PC-9 (cell line): ENCODE measurements at regions not wholly inside any gene's neighbourhood (a gene's known extent, or its start where the extent isn't known, plus 50 kb on each side); places are given as distances from the start of the nearest gene placed in this dataset.
A peak's percentile ranks its signal among the peaks of the same experiment; 100 is the strongest.

Experiments
- BruUV-seq: library from RNA; stranded (reverse); fragments of 400-500 nt; replicated peaks from 2 replicates; lab custom pipeline; 2021; lab: Mats Ljungman, UMichigan
- CTCF ChIA-PET: fragments of 300-600 bp; sonication (Branson Sonifier 250); formaldehyde crosslinking; loops from one replicate; lab custom pipeline; 2022; ENCODE audit warnings: antibody characterized with exemption; lab: Charles Lee
- POLR2A ChIA-PET: fragments of 300-600 bp; sonication (Branson Sonifier 250); formaldehyde crosslinking; loops from one replicate; lab custom pipeline; 2022; ENCODE audit warnings: antibody characterized with exemption; ENCODE audit not compliant: unreplicated experiment; lab: Charles Lee
- DNase-seq, 2 experiments: peaks; one replicate each; pipeline versions ENCODE4 v3.0.0 to v3.0.0-alpha.2; 2015 to 2022; ENCODE audit warnings: mixed read lengths in 1 of 2
- H2AFZ ChIP-seq: fragments of 200-600 bp; sonication (generic); 2 replicates; pipeline ENCODE4 v1.8.1; 2017; ENCODE audit warnings: antibody characterized with exemption
- H3F3A ChIP-seq: fragments of 200-600 bp; sonication (generic); 2 replicates; pipeline ENCODE4 v1.8.1; 2017; ENCODE audit warnings: antibody characterized with exemption, mild to moderate bottlenecking, low read depth; ENCODE audit not compliant: insufficient read depth
- H3K27ac ChIP-seq: fragments of 200-600 bp; sonication (generic); 2 replicates; pipeline ENCODE4 v1.6.1; 2016; ENCODE audit warnings: mixed run types
- H3K27me3 ChIP-seq: fragments of 200-600 bp; sonication (generic); 2 replicates; pipeline ENCODE4 v1.6.1; 2016; ENCODE audit warnings: low read depth, mixed run types; ENCODE audit not compliant: insufficient read depth
- H3K36me3 ChIP-seq: fragments of 200-600 bp; sonication (generic); 2 replicates; pipeline ENCODE4 v1.6.1; 2016; ENCODE audit warnings: low read depth, mixed run types
- H3K4me1 ChIP-seq: fragments of 200-600 bp; sonication (generic); replicated peaks from 2 replicates; pipeline ENCODE4 v1.6.1; 2016; ENCODE audit warnings: mixed run types; ENCODE audit not compliant: insufficient read depth
- H3K4me2 ChIP-seq: fragments of 200-600 bp; sonication (generic); 2 replicates; pipeline ENCODE4 v1.6.1; 2017; ENCODE audit warnings: mixed run types
- H3K4me3 ChIP-seq: fragments of 200-600 bp; sonication (generic); 2 replicates; pipeline ENCODE4 v1.6.1; 2016; ENCODE audit warnings: mixed run types
- H3K79me2 ChIP-seq: fragments of 200-600 bp; sonication (generic); 2 replicates; pipeline ENCODE4 v1.6.1; 2017; ENCODE audit warnings: low read depth, mixed run types
- H3K9me2 ChIP-seq: fragments of 200-600 bp; sonication (generic); 2 replicates; pipeline ENCODE4 v1.8.1; 2017; ENCODE audit warnings: mild to moderate bottlenecking; ENCODE audit not compliant: insufficient read depth
- H3K9me3 ChIP-seq: fragments of 200-600 bp; sonication (generic); 2 replicates; pipeline ENCODE4 v1.8.1; 2016; ENCODE audit warnings: low read depth; ENCODE audit not compliant: insufficient read depth
- H4K20me1 ChIP-seq: fragments of 200-600 bp; sonication (generic); 2 replicates; pipeline ENCODE4 v1.8.1; 2017; ENCODE audit not compliant: insufficient read depth
- CTCF ChIP-seq: fragments of 200-600 bp; sonication (generic); conservative IDR thresholded peaks from 2 replicates; pipeline ENCODE4 v1.6.1; 2017; ENCODE audit warnings: mixed run types, antibody characterized with exemption, mild to moderate bottlenecking, moderate library complexity
- EZH2 ChIP-seq: fragments of 200-600 bp; sonication (generic); IDR thresholded peaks from 2 replicates; pipeline ENCODE4 v1.8.0; 2017; ENCODE audit warnings: antibody characterized with exemption, low read depth
- intact Hi-C: fragments of 100-400 bp; cut with micrococcal nuclease; formaldehyde crosslinking; loops from one replicate; pipeline ENCODE4 v1.10.0; 2022; ENCODE audit not compliant: unreplicated experiment

DNA sequence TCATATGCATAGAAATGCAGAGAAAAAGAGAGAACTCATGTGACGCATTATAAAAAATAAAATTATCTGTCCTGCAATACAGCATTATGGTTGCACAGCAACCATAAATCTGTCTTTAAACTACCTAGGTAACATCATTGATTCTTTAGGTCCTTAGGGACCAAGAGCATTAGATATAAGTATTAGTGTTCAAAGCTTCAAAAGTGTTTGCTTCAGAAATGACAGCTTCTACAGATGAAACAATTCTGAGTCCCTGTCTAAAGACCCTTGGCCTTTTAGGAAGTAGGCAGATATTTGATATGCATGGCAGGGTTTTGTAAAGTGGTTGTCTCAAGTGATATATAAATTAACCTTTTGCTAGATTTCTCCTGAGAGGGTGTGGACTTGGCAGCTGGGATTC lies 454.2 kb downstream of the GBE1 start:
- DNase-seq, result no peak
- TF ChIP-seq CTCF (no peak), EZH2 (no peak)
- BruUV-seq, result no TSS peak
- Histone ChIP-seq H4K20me1 (no peaks in the 10 kb centered on the region), H3K27ac (no peak overlapping the region), H3K4me2 (no peak overlapping the region), H3K9me3 (no peaks in the 10 kb centered on the region), H3F3A (no peaks in the 10 kb centered on the region), H3K79me2 (no peaks in the 10 kb centered on the region), H3K27me3 (no peaks in the 10 kb centered on the region), H3K9me2 (no peaks in the 10 kb centered on the region), H2AFZ (no peak overlapping the region), H3K36me3 (no peaks in the 10 kb centered on the region), H3K4me1 (no peaks in the 10 kb centered on the region), H3K4me3 (no peak overlapping the region)
- ChIA-PET CTCF (no interaction called here), POLR2A (no interaction called here)
- intact Hi-C loops, result no loop called here

DNA sequence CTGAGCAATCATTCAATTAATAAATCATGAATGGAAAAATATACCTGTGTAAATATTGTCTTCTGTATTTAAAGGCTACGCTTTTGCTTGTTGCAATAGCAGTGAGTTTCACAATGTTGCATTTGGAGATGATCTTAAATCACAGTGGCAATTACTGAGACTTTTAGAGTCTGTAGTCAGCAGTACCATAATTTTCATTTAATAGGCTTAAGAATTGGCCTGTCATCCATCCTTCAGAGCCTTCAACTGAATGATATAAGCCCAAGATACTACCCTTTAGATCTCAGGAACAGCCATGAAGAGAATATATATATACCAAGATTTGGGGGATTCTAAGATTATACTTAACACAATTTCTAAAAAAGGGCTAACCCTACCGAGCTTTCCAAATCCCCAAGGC lies 458.1 kb downstream of the GBE1 start:
- H3F3A ChIP-seq, result no peaks in the 10 kb centered on the region
- no peaks in the 10 kb centered on the region for H3K27me3 ChIP-seq
- no peak overlapping the region for H3K27ac ChIP-seq
- no peaks in the 10 kb centered on the region for H3K9me3 ChIP-seq
- ChIA-PET CTCF (no interaction called here), POLR2A (no interaction called here)
- H3K4me2 ChIP-seq, result no peak overlapping the region
- no peaks in the 10 kb centered on the region for H3K9me2 ChIP-seq
- intact Hi-C loops, result no loop called here
- no TSS peak for BruUV-seq
- H4K20me1 ChIP-seq, result no peaks in the 10 kb centered on the region
- DNase-seq, result no peak
- H3K4me3 ChIP-seq, result no peak overlapping the region
- H3K4me1 ChIP-seq, result no peaks in the 10 kb centered on the region
- H2AFZ ChIP-seq, result no peak overlapping the region
- H3K36me3 ChIP-seq, result no peaks in the 10 kb centered on the region
- H3K79me2 ChIP-seq, result no peaks in the 10 kb centered on the region
- TF ChIP-seq CTCF (no peak), EZH2 (no peak)

DNA sequence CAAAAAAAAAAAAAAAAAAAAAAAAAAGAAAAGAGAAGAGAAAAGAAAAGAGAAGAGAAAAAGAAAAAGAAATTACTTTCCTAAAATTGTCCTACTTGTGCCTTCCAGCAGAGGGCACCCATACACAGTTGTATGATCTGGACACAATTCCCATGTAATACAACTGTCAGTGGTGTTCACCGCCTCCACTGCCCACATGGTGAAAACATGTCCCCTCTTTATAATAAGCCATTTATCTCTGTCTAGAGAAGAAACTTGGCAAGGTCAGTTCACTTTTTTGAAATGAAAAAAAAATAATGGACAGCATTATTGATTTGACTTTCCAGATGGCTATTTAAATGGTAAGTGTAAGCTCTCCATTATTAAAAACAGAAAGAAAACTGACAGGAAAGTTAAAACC lies 459.4 kb downstream of the GBE1 start:
- ChIA-PET CTCF (interaction anchor here (0.6 to 0.7 kb wide), 2 partner anchors 70 to 135 kb away, joined by 3 to 4 read pairs; no protein-coding TSS in a partner anchor), POLR2A (no interaction called here)
- intact Hi-C loops, result no loop called here
- Histone ChIP-seq H3K27me3 (no peaks in the 10 kb centered on the region), H3K9me2 (no peaks in the 10 kb centered on the region), H3K79me2 (no peaks in the 10 kb centered on the region), H3K36me3 (no peaks in the 10 kb centered on the region), H3K4me1 (no peaks in the 10 kb centered on the region), H3F3A (no peaks in the 10 kb centered on the region), H3K9me3 (no peaks in the 10 kb centered on the region), H3K27ac (no peak overlapping the region), H3K4me3 (no peak overlapping the region), H4K20me1 (no peaks in the 10 kb centered on the region), H2AFZ (no peak overlapping the region), H3K4me2 (no peak overlapping the region)
- TF ChIP-seq EZH2 (no peak), CTCF (peak; percentile 74)
- BruUV-seq, result no TSS peak
- DNase-seq, result peak in 1 of 2 experiments; percentile 15
